ENCODE measurements at regions not wholly inside any gene's neighbourhood (a gene's known extent, or its start where the extent isn't known, plus 50 kb on each side); places are given as distances from the start of the nearest gene placed in this dataset.
"Not testable (repeated sequence)": the region's sequence is repeated elsewhere in the genome, so short reads cannot be mapped to it uniquely, and the experiment has no call there.

GRCh38 chr1:163477276-163477830, 155.6 kb downstream of the NUF2 start:
- TF ChIP-seq, protein P1, sequence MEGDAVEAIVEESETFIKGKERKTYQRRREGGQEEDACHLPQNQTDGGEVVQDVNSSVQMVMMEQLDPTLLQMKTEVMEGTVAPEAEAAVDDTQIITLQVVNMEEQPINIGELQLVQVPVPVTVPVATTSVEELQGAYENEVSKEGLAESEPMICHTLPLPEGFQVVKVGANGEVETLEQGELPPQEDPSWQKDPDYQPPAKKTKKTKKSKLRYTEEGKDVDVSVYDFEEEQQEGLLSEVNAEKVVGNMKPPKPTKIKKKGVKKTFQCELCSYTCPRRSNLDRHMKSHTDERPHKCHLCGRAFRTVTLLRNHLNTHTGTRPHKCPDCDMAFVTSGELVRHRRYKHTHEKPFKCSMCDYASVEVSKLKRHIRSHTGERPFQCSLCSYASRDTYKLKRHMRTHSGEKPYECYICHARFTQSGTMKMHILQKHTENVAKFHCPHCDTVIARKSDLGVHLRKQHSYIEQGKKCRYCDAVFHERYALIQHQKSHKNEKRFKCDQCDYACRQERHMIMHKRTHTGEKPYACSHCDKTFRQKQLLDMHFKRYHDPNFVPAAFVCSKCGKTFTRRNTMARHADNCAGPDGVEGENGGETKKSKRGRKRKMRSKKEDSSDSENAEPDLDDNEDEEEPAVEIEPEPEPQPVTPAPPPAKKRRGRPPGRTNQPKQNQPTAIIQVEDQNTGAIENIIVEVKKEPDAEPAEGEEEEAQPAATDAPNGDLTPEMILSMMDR (IDR thresholded peaks at IDR 0.05) = no peak
- Histone ChIP-seq H3K36me3 (ENCODE audit: insufficient read depth, low read length) (no peaks in the 10 kb centered on the region), H3K9me3 (ENCODE audit: control insufficient read depth in 1 of 2, insufficient read depth in 1 of 2, low read length in 2 of 2) (peaks cover 0 to 7% of the 10 kb centered on the region in 2 experiments), H3K4me1 (ENCODE audit: insufficient read depth, low read length) (no peaks in the 10 kb centered on the region), H3K4me3 (ENCODE audit: low read length) (no peak overlapping the region), H3K27ac (ENCODE audit: low read depth in 1 of 2, low read length in 2 of 2) (no peak overlapping the region), H3K27me3 (ENCODE audit: control insufficient read depth in 1 of 2, insufficient read depth in 2 of 2, low read length in 2 of 2) (no peaks in the 10 kb centered on the region)
- peaks cover 16% of the 10 kb centered on the region for H3K9me3 Mint-ChIP-seq
- ATAC-seq (ENCODE audit: poor library complexity) = no peak
- ChIA-PET CTCF (no interaction called here), POLR2A (no interaction called here)
- no peaks in the 10 kb centered on the region for H3K36me3 Mint-ChIP-seq (ENCODE audit: low read depth)
- no peaks in the 10 kb centered on the region for H3K27me3 Mint-ChIP-seq
- no peak for DNase-seq
- no peak overlapping the region for H3K4me3 Mint-ChIP-seq
- intact Hi-C loops (cut with DNase I, micrococcal nuclease) = no loop called here
- H3K4me1 Mint-ChIP-seq (ENCODE audit: low read depth) = no peaks in the 10 kb centered on the region
- H3K27ac Mint-ChIP-seq = no peak overlapping the region

DNA sequence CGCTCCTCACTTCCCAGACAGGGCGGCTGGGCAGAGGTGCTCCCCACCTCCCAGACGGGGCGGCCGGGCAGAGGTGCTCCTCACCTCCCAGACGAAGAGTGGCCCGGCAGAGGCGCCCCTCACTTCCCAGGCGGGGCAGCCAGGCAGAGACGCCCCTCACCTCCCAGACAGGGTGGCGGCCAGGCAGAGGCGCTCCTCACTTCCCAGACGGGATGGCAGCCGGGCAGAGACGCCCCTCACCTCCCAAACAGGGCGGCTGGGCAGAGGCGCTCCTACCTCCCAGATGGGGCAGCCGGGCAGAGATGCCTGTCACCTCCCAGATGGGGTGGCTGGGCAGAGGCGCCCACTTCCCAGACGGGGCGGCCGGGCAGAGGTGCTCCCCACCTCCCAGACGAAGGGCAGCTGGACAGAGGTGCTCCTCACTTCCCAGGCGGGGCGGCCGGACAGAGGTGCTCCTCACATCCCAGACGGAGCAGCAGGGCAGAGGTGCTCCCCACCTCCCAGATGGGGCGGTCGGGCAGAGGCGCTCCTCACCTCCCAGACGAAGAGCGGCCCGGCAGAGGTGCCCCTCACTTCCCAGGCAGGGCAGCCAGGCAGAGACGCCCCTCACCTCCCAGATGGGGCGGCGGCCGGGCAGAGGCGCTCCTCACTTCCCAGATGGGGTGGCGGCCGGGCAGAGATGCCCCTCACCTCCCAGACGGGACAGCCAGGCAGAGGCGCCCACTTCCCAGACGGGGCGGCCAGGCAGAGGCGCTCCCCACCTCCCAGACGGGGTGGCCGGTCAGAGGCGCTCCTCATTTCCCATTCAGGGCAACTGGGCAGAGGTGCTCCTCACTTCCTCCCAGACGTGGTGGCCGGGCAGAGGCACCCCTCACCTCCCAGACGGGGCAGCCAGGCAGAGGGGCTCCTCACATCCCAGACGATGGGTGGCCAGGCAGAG, 176.9 kb downstream of the NUF2 start:
- H3K27me3 Mint-ChIP-seq; H3K4me3 ChIP-seq (ENCODE audit: low read length); intact Hi-C loops (cut with DNase I, micrococcal nuclease); CTCF ChIA-PET; H3K36me3 Mint-ChIP-seq (ENCODE audit: low read depth); H3K4me1 ChIP-seq (ENCODE audit: insufficient read depth, low read length); H3K27ac ChIP-seq (ENCODE audit: low read depth in 1 of 2, low read length in 2 of 2); H3K9me3 Mint-ChIP-seq; H3K4me1 Mint-ChIP-seq (ENCODE audit: low read depth); H3K27ac Mint-ChIP-seq; DNase-seq; H3K4me3 Mint-ChIP-seq; ATAC-seq (ENCODE audit: poor library complexity); H3K36me3 ChIP-seq (ENCODE audit: insufficient read depth, low read length); POLR2A ChIA-PET; H3K27me3 ChIP-seq (ENCODE audit: control insufficient read depth in 1 of 2, insufficient read depth in 2 of 2, low read length in 2 of 2): not testable (repeated sequence)
- H3K9me3 ChIP-seq (ENCODE audit: control insufficient read depth in 1 of 2, insufficient read depth in 1 of 2, low read length in 2 of 2) = peaks cover 0 to 18% of the 10 kb centered on the region in 2 experiments

DNA sequence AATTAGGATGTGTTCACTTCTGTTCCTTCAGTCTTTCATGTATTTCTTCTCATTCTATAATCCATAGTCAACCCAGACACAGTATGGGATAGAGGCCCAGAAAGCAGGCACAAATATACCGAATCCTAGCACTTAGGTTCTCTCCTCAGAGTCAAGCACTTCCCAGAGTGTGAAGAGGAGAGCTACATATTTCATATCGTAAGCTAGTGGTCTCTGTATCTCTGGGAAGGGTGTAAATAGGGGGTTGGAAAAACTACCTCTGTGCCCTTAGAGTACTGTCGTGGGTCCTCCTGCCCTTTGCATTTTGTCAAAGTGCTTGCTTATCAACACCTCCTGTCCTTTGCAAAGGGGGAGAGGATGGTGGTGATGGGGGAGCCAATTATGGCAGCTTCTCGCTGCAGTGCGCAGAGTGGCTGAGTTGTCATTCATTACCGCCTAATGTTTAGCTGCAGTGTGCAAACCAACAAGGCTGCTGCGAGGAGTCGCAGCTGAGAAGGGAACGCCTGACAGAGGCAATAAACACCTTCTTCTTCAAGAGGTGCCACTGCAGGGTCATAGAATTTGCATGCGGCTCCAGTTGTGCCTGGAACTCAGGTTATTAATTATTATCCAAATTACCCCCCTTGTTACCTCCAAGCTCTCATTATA, 182.7 kb downstream of the NUF2 start:
- H3K27me3 ChIP-seq (ENCODE audit: control insufficient read depth in 1 of 2, insufficient read depth in 2 of 2, low read length in 2 of 2) = no peaks in the 10 kb centered on the region
- H3K4me3 ChIP-seq (ENCODE audit: low read length) = no peak overlapping the region
- H3K4me1 Mint-ChIP-seq (ENCODE audit: low read depth) = no peaks in the 10 kb centered on the region
- peaks cover 4% of the 10 kb centered on the region for H3K9me3 Mint-ChIP-seq
- ATAC-seq (ENCODE audit: poor library complexity) (no peak), DNase-seq (no peak)
- H3K4me3 Mint-ChIP-seq = no peak overlapping the region
- intact Hi-C loops (cut with DNase I, micrococcal nuclease) = no loop called here
- H3K36me3 Mint-ChIP-seq (ENCODE audit: low read depth) = no peaks in the 10 kb centered on the region
- no peak overlapping the region for H3K27ac Mint-ChIP-seq
- CTCF ChIA-PET = no interaction called here
- H3K36me3 ChIP-seq (ENCODE audit: insufficient read depth, low read length) = no peaks in the 10 kb centered on the region
- TF ChIP-seq, protein P1 (IDR thresholded peaks at IDR 0.05) = no peak
- no peaks in the 10 kb centered on the region for H3K27me3 Mint-ChIP-seq
- H3K27ac ChIP-seq (ENCODE audit: low read depth in 1 of 2, low read length in 2 of 2) = no peak overlapping the region
- peaks cover 0 to 3% of the 10 kb centered on the region in 2 experiments for H3K9me3 ChIP-seq (ENCODE audit: control insufficient read depth in 1 of 2, insufficient read depth in 1 of 2, low read length in 2 of 2)
- POLR2A ChIA-PET = no interaction called here
- H3K4me1 ChIP-seq (ENCODE audit: insufficient read depth, low read length) = no peaks in the 10 kb centered on the region
